GM18951 (cell line): ENCODE measurements at regions not wholly inside any gene's neighbourhood (a gene's known extent, or its start where the extent isn't known, plus 50 kb on each side); places are given as distances from the start of the nearest gene placed in this dataset.
"Not testable (repeated sequence)": the region's sequence is repeated elsewhere in the genome, so short reads cannot be mapped to it uniquely, and the experiment has no call there.

ENCODE experiments used
- POLR2A ChIP-seq: IDR thresholded peaks from 4 replicates; pipeline ENCODE4 v1.6.1; 2011; ENCODE audit warnings: mild to moderate bottlenecking; ENCODE audit not compliant: insufficient read length, insufficient read depth; ENCODE audit errors: extremely low read depth
- in situ Hi-C: fragments of 300-500 bp; cut with MboI; formaldehyde crosslinking; loops from one replicate; pipeline ENCODE4 v1.12.0; 2022; ENCODE audit warnings: low sequenced_read_pairs, mixed read lengths, inconsistent platforms; ENCODE audit not compliant: unreplicated experiment

- in situ Hi-C loops = no loop called here
- TF ChIP-seq POLR2A = no peak
These were observed 239.5 kb upstream of the RPS23 start for GRCh38 chr5:82517544-82518075.

GRCh38 chr5:82513738-82514137 is 235.6 kb upstream of the RPS23 start:
- in situ Hi-C loops = no loop called here
- no peak for TF ChIP-seq POLR2A

DNA sequence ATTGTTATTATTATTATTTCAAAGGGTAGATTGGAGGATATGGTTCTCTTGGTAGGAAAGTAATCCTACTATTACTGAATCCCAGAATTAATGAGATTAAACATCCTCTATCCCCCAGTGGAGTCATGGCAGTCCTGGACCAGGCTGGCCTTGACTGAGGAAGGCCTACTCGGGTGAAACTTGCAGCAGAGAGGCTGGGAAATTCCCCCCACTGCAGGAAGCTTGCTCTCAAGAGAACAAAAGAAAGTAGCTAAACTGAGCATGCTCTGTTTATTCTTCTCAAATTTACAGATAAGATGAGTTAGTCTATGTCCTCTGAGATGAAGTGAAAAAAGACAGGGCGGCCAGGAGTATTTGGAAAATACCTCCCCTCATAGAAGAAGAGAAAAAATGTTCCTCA is 233.9 kb upstream of the RPS23 start:
- no peak for TF ChIP-seq POLR2A
- in situ Hi-C loops = no loop called here

- in situ Hi-C loops = no loop called here
- TF ChIP-seq POLR2A = no peak
These were observed 233.0 kb upstream of the RPS23 start for GRCh38 chr5:82511134-82511533.

- in situ Hi-C loops = no loop called here
- no peak for TF ChIP-seq POLR2A
These were observed 231.6 kb upstream of the RPS23 start for GRCh38 chr5:82509762-82510161.

DNA sequence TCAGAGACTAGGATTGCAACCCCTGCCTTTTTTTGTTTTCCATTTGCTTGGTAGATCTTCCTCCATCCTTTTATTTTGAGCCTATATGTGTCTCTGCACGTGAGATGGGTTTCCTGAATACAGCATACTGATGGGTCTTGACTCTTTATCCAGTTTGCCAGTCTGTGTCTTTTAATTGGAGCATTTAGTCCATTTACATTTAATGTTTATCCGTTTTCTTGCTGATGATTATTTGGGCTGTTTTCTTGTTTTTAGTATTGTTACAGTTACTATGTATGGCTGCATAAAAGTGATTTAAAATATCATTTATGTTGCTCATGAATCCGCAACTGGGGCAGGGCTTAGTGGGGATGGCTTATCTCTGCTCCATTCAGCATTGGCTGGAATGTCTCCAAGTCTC is 228.2 kb upstream of the RPS23 start:
- in situ Hi-C loops = not testable (repeated sequence)

- TF ChIP-seq POLR2A = no peak
- in situ Hi-C loops = no loop called here
These were observed 221.6 kb upstream of the RPS23 start for GRCh38 chr5:82499725-82500244.

DNA sequence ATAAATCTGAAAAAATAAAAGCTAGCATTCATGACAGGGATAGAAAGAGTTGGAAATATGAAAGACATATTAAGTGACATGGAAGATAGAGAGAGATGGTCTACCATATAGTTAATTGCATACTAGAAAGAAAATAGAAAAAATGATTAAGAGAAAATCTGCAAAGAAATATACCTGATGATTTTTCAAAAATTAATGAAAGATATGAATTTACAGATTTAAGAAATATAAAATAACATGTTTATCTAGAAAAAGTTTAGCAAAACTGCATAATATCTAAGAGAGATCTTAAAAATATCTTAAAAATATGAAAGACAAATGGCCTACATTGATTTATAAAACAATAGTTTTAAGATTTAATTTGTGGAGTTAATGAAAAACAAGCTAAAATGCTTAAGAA is 219.1 kb upstream of the RPS23 start:
- in situ Hi-C loops = no loop called here
- TF ChIP-seq POLR2A = no peak

GRCh38 chr5:82494942-82495341 is 216.8 kb upstream of the RPS23 start:
- no peak for TF ChIP-seq POLR2A
- in situ Hi-C loops = no loop called here

GRCh38 chr5:82493221-82493620 is 215.1 kb upstream of the RPS23 start:
- in situ Hi-C loops = no loop called here
- TF ChIP-seq POLR2A = no peak

DNA sequence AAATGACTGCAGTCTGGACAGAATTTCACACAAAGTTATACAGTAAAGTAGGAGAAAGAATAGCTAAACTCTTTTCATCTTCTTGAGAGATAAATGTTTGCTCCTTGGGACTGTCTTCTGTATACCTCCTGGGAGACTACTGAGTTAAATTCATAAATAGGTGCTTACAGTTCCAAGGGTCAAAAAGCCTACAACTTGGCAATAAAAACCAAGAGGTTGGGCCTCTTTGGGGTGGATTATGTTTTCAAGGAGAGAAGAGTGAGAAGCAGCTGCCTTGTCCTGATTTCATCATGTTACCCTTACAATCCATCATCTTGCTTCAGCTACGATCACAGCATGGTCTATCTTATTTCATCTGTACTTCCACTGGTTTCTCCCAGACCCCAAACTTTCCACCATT is 213.2 kb upstream of the RPS23 start:
- no peak for TF ChIP-seq POLR2A
- in situ Hi-C loops = no loop called here

DNA sequence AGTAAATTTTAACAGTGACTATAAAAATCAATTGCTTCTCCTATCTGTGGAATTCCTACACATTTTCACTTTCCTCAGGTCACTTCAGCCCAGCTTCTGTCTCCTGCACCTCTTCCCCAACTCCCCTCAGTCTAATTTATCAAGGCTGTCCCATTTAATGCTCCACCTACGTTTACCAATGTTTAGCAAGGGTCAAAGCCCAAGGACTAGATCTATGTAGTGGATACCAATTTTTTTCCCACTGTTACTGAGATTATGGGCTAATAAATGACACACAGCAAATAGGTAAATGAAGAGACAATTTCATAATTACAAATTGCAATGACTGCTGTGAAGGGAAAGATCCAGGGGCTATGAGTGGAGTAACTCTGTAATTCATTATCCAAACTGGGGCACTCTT is 211.5 kb upstream of the RPS23 start:
- TF ChIP-seq POLR2A = no peak
- in situ Hi-C loops = no loop called here

- TF ChIP-seq POLR2A = no peak
- in situ Hi-C loops = no loop called here
These were observed 209.0 kb upstream of the RPS23 start for GRCh38 chr5:82487131-82487530.

DNA sequence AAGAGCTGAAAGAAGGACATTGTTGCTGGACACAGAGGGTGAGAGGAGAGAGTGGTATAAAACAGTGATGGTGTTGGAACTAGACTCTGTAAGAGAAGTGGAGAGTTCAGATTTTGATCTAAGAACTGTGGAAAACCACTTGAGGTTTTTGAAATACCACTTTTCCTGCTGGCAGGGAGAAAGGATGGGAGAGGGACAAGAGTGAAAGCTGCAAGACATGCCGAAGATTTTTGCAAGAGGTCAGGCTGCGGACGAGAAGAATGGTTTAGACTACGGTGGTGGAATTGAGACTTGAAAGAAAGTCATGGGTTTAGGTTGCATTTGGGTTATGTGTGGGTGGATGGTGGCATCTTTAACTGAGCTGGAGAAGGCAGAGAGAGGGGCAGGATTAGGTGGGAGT is 202.2 kb upstream of the RPS23 start:
- no peak for TF ChIP-seq POLR2A
- in situ Hi-C loops = no loop called here

DNA sequence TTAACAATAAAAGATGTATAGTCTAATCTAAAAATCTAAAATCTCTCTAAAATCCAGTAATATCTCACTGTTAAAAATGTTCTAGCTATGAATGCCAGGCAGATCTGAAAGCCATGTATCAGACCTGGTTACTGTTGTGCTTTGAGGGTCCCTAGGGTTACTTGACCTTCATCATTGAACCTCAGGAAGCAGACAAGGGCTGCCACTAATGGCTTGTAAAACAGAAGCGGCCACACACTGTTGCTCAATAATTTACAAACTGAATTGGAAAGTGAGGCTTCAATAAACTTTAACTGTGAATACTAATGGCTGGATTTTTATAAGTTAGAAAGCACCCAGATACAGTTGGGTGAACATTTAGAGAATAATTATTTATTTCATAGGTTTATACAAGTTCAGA is 198.0 kb upstream of the RPS23 start:
- in situ Hi-C loops = no loop called here
- no peak for TF ChIP-seq POLR2A
